Activated T-cell treated with anti-CD3 and anti-CD28 coated beads, Interleukin-2, amount 50 U/mL, for 1 hour (primary cell): ENCODE measurements at regions not wholly inside any gene's neighbourhood (a gene's known extent, or its start where the extent isn't known, plus 50 kb on each side); places are given as distances from the start of the nearest gene placed in this dataset.
"Not testable (repeated sequence)": the region's sequence is repeated elsewhere in the genome, so short reads cannot be mapped to it uniquely, and the experiment has no call there.

Experiments used
- DNase-seq: peaks from one replicate; pipeline ENCODE4 v3.0.0-alpha.2; 2020

DNA sequence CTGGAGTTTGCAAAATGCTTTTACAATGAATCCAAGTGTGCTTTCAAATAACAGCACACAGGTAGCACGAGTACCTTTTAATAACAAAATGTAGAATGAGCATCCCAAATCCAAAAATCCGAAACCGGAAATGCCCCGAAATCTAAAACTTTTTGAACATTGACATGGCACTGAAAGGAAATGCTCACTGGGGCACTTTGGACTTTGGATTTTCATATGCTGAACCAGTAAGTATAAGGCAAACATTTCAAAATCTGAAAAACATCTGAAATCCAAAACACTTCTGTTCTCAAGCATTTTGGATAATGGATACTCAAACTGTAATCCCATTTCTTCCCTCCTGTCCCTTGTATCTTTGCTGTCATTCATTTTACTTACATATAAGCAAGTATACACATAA is 50.1 kb downstream of the GCNT4 start:
- no peak for DNase-seq

DNA sequence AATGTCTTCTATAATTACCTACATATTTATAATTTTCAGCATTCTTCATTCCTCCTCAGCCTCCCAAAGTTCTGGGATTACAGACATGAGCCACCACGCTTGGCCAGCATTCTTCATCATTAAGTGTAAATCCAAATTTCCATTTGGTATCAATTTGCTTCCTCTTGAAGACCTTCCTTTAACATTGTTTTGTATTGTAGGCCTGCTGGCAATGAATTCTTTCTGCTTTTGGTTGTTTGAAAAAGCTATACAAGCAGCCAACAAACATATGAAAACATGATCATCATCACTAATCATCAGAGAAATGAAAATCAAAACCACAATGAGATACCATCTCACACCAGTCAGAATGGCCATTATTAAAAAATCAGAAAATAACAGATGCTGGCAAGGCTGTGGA is 56.4 kb downstream of the GCNT4 start:
- no peak for DNase-seq

DNA sequence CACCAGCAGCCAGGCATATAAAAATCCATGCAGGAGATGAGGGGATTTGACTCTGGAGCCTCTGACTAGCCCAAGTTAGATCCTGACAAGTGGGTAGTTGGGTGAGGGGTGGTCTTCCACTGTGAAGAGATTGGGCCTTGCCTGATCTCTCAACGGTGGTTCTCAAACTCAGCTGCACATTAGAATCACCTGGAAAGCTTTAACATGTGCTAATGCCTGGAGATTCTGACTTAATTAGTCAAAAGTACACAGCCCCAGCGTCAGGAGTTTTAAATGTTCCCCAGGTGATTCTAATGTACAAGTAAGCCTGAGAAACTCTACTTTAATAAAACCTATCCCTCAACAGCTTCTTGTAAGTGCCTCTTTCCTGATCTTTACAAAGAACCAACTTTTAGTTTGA is 57.5 kb downstream of the GCNT4 start:
- DNase-seq: no peak

DNA sequence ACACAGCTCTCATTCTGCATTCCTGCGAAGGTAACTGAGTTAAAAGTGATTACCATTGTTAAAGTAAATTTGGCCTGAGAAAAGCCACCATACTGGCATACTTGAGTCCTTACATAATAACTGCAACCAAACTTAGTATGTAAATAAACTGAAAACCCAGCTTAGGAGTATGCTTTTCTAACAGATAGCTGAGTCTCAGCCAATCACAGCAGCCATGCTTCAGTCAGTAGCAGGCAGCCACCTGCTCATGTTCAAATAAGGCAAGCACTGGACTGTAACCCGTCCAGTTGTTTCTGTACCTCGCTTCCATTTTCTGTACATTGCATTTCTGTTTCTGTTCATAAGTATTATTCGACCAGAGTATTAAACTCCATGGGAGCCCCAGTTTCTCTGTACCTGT is 58.6 kb downstream of the GCNT4 start:
- DNase-seq: no peak

DNA sequence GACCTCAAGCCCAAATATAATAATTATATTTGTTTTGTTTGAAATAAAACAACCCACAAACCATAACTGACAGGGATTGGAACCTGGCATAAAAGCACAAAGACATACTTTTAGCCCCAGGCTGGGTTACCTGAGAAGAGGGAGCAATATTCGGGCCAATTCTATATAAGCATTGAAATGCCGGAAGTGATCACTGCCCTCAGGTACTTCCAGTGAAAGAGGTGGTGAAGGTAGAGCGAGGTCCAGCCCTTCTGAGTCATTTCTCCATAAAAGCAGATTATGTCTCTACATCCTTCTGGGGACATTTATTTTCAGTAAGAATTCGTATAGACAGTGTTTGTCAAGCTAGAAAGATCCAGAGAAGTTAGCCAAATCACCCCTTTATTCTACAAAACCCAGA is 59.6 kb downstream of the GCNT4 start:
- DNase-seq: no peak

DNA sequence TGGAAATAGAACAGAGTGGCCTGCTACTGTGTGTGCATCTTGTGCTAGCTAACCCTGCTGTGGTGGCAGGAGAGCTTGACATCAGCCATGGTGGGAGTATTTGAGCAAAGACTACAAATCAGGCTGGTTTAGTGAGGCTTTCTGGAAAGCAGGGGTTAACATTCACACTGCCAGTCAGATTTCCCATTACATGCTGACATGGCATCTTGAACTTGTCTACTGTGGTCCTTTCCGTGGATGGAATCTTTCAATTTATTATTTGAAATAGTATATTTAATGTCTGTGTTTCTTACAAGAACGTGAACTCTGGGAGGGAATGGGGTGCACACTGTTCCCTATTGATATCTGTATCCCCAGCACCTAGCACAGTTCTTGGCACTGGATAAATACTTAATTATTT is 60.8 kb downstream of the GCNT4 start:
- DNase-seq: no peak

DNA sequence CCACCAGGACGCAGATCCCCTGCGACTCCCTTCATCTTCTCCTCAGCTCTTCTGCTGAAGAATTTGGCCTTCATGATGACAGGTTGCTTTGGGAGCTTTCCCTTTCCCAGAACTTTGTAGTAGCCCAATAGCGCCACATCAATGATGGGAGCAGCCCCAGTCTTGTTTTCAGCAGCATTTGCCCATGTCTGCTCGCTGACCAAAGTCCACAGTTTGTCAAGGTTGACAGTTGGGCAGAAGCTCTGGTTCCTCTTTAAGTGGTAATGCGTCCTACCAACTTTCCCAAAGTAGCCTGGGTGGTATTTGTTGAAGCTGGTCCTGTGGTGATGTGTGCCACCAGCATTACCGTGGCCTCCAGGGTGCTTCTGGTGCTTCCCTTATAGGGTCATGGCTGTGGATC is 62.2 kb downstream of the GCNT4 start:
- DNase-seq: no peak

DNA sequence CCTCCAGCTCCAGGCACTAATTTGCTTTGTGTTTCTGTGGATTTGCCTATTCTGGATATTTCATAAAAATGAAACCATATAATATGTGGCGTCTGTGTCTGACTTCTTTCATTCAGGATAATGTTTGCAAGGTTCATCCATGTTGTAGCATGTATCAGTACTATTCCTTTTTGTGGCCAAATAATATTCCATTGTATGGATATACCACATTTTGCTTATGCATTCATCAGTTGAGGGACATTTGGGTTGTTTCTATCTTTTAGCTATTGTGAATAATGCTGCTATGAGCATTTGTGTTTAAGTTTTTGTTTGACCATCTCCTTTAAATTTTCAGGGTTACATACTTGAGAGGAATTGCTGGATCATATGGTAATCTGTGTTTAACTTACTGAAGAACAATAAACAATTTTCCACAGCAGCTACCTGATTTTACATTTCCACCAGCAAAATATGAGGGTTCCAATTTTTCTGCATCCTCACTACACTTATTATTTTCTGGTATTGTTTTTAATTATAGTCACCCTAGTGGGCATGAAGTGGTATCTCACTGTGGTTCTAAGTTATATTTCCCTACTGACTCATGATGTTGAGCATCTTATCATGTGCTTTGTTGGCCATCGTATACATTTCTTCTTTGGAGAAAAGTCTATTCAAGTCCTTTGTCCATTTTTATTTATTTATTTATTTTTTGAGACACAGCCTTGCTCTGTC is 63.9 kb downstream of the GCNT4 start:
- DNase-seq: no peak

DNA sequence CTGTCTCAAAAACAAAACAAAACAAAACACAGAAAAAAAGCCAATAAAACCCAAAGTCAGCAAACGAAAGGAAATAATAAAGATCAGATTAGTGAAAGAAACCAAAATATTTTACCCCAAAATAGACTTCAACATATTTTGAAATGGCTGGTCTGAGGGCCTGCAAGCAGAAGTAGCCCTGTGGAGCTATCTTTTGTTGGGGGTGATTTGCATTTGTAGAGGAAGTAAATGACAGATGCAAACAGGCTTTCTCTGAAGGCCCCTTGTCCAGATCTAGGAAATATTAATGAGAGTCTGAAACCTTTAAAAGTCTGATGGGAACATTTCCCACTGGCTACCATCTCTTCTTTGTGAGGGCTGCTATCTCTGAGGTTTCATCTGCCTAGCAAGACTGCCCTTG is 74.0 kb downstream of the GCNT4 start:
- DNase-seq: no peak

DNA sequence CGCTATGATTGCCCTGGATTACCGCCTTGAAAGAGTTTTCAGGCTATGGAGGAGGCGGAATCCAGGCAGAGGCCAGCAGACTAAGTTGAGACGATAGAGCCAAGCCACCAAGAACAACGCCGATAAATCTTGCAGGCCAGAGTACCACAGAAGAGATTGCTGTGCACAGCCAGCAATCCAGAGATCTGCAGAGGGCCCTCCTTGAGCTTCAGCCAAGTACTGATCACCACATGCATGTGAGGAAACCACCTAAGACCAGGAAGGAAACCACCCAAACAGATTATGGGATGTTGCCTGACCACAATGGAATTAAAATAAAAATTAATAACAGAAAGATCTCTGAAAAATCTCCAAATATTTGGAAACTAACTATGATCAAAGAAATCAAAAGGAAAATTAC is 74.9 kb downstream of the GCNT4 start:
- DNase-seq: no peak

DNA sequence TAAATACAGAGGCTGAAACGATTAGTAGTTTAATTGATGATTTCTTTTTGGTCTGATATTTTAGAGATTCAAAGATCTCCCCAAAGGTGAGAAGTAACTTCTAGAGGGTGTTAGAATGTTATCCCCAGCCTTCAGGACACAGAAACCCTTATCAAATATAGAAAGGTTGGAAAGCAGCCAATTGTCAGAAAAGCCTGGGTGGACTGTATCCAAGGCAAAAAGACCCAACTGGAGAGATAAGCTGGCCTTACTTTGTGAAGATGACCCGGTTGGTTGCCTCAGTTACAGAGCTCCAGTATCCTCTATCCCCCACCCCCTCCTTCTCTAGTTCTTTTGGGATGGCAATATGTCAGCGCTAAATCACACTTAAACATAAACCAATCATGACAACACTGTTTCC is 75.7 kb downstream of the GCNT4 start:
- no peak for DNase-seq

DNA sequence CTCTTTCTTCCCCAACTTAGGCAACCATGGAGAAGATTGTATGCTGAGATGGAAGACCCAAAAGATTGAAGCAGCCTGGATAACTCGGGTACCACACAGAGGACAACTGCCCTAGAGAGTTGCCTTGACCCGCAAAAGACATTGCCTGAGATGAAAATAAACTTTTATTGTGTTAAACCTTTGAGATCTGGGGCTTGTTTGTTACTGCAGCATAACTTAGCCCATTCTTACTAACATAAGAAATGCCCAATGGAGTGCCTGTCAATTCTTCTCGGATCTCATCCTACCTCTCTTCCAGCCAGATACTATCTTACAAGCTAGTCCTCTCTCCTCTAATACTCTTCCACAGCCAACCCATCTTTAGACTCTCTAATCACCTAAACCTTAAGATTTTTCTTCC is 76.8 kb downstream of the GCNT4 start:
- no peak for DNase-seq

DNA sequence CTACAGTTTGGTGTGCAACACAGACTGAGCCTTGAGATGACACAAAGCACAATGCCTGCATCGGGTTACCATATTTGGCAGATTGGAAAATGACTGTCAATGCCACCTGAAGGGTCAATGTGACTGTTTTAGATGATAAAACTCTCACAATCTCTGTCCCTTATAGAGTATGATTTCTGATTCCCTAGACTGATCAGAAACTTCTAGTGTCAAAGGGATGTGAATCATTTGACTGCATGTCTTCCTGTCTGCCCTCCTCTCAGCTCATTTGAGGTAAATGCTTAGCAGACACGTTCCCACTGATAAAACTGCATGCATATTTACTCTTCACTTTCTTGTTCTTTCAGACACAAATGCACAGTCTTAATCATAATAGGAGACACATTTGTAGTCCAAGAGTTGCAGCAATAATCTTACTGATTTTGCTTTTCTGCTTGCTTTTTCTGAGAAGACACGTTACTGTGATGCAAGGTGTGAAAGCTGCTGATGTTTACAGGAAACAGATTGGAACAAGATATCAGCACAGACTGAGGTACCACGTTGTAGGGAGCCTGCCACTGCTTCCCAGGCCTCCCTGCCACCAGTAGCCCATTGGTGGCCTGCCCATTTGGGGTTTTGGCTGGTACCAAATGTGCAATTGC is 77.8 kb downstream of the GCNT4 start:
- DNase-seq: peak; percentile 22

DNA sequence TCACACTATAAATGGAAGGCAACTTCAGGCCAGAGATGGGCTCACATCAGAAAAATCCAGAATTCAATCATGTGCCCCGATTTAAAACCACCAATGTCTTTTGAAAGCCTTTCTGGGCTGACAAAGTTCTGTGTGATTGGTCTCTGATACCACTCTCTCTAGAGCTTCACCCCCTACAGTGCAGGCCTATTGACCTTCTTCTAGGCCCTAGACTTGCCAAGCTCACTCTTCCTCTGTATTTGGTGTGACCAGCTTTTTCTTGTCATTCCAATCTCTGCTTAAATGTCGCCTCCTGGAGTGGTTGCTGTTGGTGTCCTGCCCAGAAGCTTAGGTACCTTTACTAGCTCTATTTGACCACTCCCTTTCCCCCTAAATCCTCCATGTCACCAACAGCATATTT is 78.7 kb downstream of the GCNT4 start:
- no peak for DNase-seq

DNA sequence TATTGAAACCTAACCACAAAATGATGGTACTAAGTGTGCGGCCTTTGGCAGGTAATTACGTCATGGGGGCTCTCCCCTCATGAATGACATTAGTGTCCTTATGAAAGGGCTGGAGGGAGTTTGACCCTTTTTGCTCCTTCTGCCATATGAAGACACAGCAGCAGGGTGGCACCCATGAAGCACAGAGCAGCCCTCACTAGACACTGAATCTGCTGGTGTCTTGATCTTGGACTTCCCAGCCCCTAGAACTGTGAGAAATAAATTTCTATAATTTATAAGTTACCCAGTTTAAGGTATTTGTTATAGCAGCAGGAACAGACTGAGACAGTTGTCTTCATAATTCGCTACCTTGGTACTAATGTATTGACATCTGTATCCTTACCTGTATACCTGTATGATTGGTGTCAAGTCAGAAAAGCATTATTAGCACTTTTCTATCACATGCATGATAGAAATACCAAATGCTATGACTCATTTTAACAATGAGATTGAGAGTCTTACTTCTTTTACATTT is 80.4 kb downstream of the GCNT4 start:
- no peak for DNase-seq

DNA sequence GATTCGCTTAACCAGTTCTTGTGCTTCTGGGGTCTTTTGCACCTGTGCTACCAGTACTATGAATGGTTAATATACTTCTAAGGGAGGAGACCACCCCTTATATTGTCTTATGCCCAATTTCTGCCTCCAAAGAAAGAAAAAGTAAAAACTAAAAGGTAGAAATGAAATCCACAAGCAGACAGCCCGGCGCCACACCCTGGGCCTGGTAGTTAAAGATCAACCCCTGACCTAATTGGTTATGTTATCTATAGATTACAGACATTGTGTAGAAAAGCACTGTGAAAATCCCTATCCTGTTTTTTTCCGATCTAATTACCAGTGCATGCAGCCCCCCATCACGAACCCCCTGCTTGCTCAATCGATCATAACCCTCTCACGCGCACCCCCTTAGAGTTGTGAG is 81.5 kb downstream of the GCNT4 start:
- not testable (repeated sequence) for DNase-seq

DNA sequence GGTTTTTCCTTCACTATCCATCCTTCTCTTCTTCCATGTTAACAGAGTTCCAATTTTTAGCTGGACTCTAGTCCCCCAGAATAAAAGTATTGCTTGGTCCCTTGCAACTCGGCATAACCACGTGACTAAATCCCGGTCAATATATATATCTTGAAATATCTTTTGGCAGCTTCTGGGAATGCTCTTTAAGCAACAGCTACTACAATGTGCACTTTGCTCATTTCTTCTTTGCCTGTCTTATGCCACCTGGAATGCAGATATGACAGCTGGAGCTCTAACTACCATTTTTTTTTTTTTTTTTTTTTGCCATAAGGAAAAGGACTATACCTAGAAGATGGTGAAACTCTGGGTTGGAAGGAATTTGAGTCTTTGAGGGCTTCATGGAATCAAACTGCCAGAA is 82.6 kb downstream of the GCNT4 start:
- no peak for DNase-seq

DNA sequence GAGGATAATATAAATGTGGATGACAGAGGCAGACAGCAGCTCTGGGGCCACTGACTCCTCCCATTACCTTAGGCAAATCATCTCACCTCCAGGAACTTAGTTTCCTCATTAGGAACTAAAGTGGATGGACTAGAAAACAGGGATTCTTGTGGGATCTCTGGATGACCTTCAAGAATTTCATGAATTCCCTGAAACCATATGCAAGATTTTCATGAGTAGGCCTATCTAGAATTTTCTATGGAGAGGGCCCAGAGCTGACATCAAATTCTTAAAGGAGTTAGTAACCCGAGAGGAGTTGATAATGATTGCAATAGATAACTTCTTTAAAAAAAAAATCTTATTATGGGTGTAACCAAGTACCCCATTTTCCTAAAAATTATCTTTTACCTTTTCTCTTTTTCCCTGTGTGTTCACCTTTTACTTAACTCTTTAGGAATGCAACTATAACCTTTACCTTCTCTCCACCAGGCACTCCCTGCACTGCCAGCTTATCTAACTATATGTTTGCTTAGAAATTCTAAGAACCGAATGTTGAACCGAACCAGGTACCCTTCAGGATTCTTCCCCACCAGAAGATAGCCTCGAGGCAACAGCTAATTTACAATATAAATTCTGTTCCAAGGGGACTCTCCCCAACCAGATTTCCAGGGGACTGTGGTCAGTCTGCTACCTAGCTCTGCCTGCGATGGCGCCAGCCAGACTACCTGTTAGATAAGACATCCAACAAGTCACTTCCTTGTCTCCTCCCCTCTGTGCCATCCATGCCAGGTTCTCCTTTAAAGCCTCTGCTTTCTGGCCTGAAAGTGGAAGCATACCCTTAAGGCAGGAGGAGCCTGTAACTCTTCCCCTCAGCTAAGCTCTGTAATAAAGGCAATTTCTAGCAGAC is 86.0 kb downstream of the GCNT4 start:
- no peak for DNase-seq

DNA sequence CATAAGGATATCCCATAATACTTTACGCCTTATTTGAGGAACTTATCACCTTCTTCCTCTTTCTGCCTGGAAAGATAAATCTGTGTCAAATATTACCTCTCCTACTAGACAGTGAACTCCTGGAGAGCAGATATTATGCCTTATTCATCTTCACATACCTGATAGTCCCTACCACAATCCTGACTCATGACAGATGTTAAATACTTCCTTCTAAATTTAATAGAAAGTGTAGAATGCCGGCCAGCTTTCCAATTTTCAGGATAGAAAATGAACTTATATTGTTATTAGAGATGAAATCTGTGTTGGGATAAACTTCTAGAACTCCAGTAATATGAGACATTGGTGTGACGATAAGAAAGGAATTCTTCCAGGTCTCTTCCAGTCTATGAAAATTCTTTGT is 89.0 kb downstream of the GCNT4 start:
- DNase-seq: no peak

DNA sequence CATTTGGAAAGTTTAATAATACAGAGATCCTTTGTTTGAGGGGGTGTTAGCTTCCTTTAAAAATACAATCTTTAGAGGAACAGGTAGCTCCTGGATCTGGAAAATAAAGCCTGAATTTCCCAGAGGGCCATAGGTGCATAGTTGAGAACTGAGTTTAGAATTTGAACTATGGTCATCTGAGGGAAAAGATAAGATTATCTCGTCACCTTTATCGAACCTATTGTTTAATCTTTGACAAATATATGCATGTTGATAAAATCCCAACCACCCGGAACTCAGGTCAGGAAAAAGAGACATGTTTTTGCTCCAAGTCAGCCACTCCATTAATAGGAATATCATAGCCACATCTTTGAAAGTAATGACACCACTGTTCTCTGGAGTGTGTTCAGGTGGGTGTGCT is 91.7 kb upstream of the FAM169A start:
- DNase-seq: no peak

DNA sequence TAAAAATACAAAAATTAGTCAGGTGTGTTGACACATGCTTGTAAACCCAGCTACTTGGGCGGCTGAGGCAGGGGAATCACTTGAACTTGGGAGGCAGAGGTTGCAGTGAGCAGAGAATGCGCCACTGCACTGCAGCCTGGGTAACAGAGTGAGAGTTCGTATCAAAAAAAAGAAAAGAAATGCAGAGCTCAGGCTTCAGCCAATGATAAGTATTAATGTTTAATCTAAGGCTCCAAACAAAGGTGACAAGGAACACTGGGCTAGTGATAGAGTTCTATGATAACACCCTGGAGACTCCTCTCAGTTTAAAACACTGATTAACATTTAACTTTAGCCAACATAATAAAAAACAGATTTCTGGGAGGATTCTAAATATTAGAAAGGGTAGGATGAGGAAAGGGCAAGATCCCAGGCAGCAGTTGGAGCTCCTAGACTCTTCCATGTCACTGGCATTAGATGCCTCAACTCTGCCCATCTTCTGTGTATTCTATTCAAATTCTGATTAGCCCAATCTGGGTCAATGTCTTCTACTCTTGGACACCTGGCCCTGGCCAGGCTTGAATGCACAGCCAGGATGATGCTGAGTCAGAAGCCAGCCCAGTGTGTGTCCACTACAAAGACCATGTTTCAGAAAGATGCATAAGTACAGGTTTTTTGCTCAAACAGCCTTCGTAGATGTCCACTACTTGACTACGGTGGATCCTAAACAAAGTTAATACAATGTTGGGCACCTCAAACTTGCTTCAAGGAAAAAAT is 91.0 kb upstream of the FAM169A start:
- DNase-seq: no peak

DNA sequence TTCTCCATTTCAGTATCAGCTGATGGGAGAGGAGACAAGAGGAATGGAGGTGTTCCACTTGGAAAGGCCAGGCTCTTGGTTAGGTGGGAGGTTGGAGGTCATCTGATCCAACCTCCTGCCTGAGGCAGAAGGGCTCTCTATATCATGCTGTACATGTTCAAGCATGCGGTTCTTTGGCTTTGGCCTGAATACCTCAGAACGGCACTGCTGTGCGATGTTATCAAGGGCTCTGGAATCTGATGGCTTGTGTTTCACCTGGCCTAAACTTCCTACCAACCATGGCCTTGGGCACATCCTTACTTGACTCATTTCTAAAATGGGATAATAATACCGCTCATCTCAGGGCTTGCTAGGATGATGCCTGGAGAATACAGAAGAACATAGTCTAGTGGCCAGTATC is 90.1 kb upstream of the FAM169A start:
- DNase-seq: no peak

DNA sequence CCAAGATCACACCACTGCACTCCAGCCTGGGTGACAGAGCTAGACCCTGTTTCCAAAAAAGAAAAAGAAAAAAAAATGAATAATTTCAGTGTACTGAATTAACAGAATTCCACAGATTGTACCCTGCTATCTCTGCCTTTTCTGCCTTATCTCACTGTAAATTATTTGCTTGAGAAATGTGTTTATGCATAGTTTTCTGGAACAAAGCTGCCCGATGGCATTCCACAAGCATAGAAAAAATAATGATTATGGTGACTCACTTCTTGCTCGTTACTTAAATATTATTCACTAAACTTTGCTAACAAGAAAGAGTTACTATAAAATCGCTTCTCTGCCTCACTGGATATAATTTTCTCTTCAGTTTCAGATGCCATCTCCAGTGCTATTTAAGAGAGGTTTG is 88.7 kb upstream of the FAM169A start:
- DNase-seq: no peak
